Transverse colon (tissue), 3 donors: ENCODE measurements at regions not wholly inside any gene's neighbourhood (a gene's known extent, or its start where the extent isn't known, plus 50 kb on each side); places are given as distances from the start of the nearest gene placed in this dataset.

Experiments used
- POLR2A ChIP-seq: fragments of 450-650 bp; IDR thresholded peaks from one replicate; pipeline ENCODE4 v1.6.1; 2016; ENCODE audit warnings: antibody characterized with exemption, mild to moderate bottlenecking, moderate library complexity
- TF ChIP-seq, protein P1 (sequence below), 5 experiments: fragments of 200-600 bp in 3 of 5; fragments of 450-650 bp in 2 of 5; sonication (generic) in 3 of 5; IDR thresholded peaks; 1 replicate in 2 of 5; 2 replicates in 3 of 5; pipeline ENCODE4 v1.5.1; 2016 to 2017; ENCODE audit warnings: antibody characterized with exemption in 5 of 5, inconsistent platforms in 3 of 5, mild to moderate bottlenecking in 2 of 5, moderate library complexity in 1 of 5

DNA sequence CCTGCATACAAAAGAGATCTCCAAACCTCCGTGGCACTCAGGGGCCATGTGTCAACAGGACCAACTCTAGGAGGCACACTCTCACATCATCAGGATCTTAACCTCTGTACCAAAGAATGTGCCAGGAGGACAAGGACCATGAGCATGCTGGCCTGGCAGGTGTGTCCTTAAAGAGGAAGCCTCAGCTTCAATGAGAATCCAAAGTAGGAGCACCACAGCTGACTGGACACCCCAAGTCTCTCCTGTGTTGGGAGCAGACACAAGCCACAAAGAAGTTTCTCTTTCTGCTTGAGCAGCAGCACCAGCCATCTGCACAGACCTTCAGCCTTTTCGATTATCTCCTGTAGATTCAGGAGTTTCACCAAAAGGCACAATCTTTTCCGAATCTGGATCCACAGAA is 1734.5 kb downstream of the TP53TG3F start:
- TF ChIP-seq POLR2A = no peak
- TF ChIP-seq, protein P1, sequence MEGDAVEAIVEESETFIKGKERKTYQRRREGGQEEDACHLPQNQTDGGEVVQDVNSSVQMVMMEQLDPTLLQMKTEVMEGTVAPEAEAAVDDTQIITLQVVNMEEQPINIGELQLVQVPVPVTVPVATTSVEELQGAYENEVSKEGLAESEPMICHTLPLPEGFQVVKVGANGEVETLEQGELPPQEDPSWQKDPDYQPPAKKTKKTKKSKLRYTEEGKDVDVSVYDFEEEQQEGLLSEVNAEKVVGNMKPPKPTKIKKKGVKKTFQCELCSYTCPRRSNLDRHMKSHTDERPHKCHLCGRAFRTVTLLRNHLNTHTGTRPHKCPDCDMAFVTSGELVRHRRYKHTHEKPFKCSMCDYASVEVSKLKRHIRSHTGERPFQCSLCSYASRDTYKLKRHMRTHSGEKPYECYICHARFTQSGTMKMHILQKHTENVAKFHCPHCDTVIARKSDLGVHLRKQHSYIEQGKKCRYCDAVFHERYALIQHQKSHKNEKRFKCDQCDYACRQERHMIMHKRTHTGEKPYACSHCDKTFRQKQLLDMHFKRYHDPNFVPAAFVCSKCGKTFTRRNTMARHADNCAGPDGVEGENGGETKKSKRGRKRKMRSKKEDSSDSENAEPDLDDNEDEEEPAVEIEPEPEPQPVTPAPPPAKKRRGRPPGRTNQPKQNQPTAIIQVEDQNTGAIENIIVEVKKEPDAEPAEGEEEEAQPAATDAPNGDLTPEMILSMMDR (IDR thresholded peaks at IDR 0.05) = no peak
